ENCODE measurements at regions not wholly inside any gene's neighbourhood (a gene's known extent, or its start where the extent isn't known, plus 50 kb on each side); places are given as distances from the start of the nearest gene placed in this dataset.

DNA sequence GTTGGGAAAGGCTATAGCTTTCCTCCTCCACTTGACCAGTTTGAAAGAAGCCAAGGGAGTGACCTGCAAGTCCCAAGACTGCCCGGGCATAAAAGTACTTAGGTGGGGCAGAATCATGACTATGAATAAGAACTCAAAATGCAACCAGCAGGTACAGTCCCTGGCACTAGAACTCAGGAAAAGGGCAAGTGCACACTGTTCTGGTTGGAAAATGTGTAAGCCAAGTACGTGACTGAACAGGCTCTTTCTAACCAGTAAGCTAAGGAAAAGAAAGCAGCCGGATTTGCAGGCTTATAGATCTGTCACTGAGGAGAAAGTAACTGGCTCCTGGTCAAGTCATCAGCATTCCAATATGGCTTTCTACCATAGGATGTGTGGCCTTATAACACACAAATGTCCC, 101.2 kb upstream of the SLC4A7 start:
- TF ChIP-seq EZH2phosphoT487 (IDR thresholded peaks at IDR 0.05; ENCODE audit: borderline replicate concordance) = no peak
- TF ChIP-seq, protein P1, sequence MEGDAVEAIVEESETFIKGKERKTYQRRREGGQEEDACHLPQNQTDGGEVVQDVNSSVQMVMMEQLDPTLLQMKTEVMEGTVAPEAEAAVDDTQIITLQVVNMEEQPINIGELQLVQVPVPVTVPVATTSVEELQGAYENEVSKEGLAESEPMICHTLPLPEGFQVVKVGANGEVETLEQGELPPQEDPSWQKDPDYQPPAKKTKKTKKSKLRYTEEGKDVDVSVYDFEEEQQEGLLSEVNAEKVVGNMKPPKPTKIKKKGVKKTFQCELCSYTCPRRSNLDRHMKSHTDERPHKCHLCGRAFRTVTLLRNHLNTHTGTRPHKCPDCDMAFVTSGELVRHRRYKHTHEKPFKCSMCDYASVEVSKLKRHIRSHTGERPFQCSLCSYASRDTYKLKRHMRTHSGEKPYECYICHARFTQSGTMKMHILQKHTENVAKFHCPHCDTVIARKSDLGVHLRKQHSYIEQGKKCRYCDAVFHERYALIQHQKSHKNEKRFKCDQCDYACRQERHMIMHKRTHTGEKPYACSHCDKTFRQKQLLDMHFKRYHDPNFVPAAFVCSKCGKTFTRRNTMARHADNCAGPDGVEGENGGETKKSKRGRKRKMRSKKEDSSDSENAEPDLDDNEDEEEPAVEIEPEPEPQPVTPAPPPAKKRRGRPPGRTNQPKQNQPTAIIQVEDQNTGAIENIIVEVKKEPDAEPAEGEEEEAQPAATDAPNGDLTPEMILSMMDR (conservative IDR thresholded peaks at IDR 0.05; ENCODE audit: low read length) = no peak
- no peak overlapping the region for H2AFZ ChIP-seq (ENCODE audit: low read length)

DNA sequence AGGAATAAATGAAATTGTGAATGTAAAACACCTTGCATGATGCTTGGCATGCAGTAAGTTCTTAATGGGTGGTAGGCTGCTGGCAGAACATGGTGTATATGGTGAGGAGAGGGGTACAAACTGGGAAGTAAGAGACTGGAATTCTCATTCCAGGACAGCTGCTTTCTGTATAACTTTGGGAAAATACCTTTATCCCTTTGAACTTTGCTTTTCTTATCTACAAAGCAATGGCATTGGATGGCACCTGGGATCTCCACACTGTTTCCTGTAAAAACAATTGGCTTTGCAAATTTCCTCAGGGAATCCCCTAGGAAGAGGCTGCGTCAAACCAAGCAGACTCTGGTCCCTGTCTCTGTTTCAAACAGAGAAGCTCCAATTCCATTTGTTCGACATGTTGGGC, 100.7 kb upstream of the SLC4A7 start:
- H3K9ac ChIP-seq (ENCODE audit: low read depth, low read length, poor library complexity, severe bottlenecking) = no peak overlapping the region
- H3K79me2 ChIP-seq (ENCODE audit: insufficient read depth, low read length) = no peaks in the 10 kb centered on the region
- TF ChIP-seq, protein P1 (conservative IDR thresholded peaks at IDR 0.05; ENCODE audit: low read length) = no peak
- TF ChIP-seq EZH2phosphoT487 (IDR thresholded peaks at IDR 0.05; ENCODE audit: borderline replicate concordance) = no peak
- no peak overlapping the region for H3K4me2 ChIP-seq (ENCODE audit: low read depth, low read length, poor library complexity, severe bottlenecking)
- no peaks in the 10 kb centered on the region for H3K9me2 ChIP-seq (replicated peaks; ENCODE audit: low read depth, low read length)
- H4K20me1 ChIP-seq (ENCODE audit: insufficient read depth, low read length, poor library complexity, severe bottlenecking) = no peaks in the 10 kb centered on the region
- H3K27me3 ChIP-seq (ENCODE audit: insufficient read depth, low read length, poor library complexity, severe bottlenecking) = no peaks in the 10 kb centered on the region
- no peaks in the 10 kb centered on the region for H3K9me3 ChIP-seq (ENCODE audit: insufficient read depth, low read depth, low read length)
- no peaks in the 10 kb centered on the region for H3F3A ChIP-seq (ENCODE audit: low read depth)
- no peak overlapping the region for H2AFZ ChIP-seq (ENCODE audit: low read length)
- no peak overlapping the region for H3K4me3 ChIP-seq (ENCODE audit: low read length, poor library complexity, severe bottlenecking)
- H3K36me3 ChIP-seq (ENCODE audit: insufficient read depth, low read length) = no peaks in the 10 kb centered on the region
- no peaks in the 10 kb centered on the region for H3K4me1 ChIP-seq (ENCODE audit: insufficient read depth, low read length, poor library complexity, severe bottlenecking)

More for the DNA sequence above, 101.2 kb upstream of the SLC4A7 start:
- Histone ChIP-seq H3K4me2 (ENCODE audit: low read depth, low read length, poor library complexity, severe bottlenecking) (no peak overlapping the region), H3K9me2 (replicated peaks; ENCODE audit: low read depth, low read length) (no peaks in the 10 kb centered on the region), H3K4me3 (ENCODE audit: low read length, poor library complexity, severe bottlenecking) (no peak overlapping the region), H3K79me2 (ENCODE audit: insufficient read depth, low read length) (no peaks in the 10 kb centered on the region), H3K36me3 (ENCODE audit: insufficient read depth, low read length) (no peaks in the 10 kb centered on the region), H3K4me1 (ENCODE audit: insufficient read depth, low read length, poor library complexity, severe bottlenecking) (peaks cover 4% of the 10 kb centered on the region), H3K27me3 (ENCODE audit: insufficient read depth, low read length, poor library complexity, severe bottlenecking) (no peaks in the 10 kb centered on the region), H4K20me1 (ENCODE audit: insufficient read depth, low read length, poor library complexity, severe bottlenecking) (no peaks in the 10 kb centered on the region), H3F3A (ENCODE audit: low read depth) (no peaks in the 10 kb centered on the region), H3K9ac (ENCODE audit: low read depth, low read length, poor library complexity, severe bottlenecking) (no peak overlapping the region), H3K9me3 (ENCODE audit: insufficient read depth, low read depth, low read length) (no peaks in the 10 kb centered on the region)

- Histone ChIP-seq H3K36me3 (ENCODE audit: insufficient read depth, low read length) (no peaks in the 10 kb centered on the region), H3K4me2 (ENCODE audit: low read depth, low read length, poor library complexity, severe bottlenecking) (no peak overlapping the region), H3K27me3 (ENCODE audit: insufficient read depth, low read length, poor library complexity, severe bottlenecking) (no peaks in the 10 kb centered on the region), H3F3A (ENCODE audit: low read depth) (no peaks in the 10 kb centered on the region), H3K4me3 (ENCODE audit: low read length, poor library complexity, severe bottlenecking) (no peak overlapping the region), H3K79me2 (ENCODE audit: insufficient read depth, low read length) (no peaks in the 10 kb centered on the region), H4K20me1 (ENCODE audit: insufficient read depth, low read length, poor library complexity, severe bottlenecking) (no peaks in the 10 kb centered on the region), H3K9ac (ENCODE audit: low read depth, low read length, poor library complexity, severe bottlenecking) (no peak overlapping the region), H3K9me3 (ENCODE audit: insufficient read depth, low read depth, low read length) (no peaks in the 10 kb centered on the region), H2AFZ (ENCODE audit: low read length) (no peak overlapping the region), H3K4me1 (ENCODE audit: insufficient read depth, low read length, poor library complexity, severe bottlenecking) (no peaks in the 10 kb centered on the region), H3K9me2 (replicated peaks; ENCODE audit: low read depth, low read length) (no peaks in the 10 kb centered on the region)
- TF ChIP-seq, protein P1 (conservative IDR thresholded peaks at IDR 0.05; ENCODE audit: low read length) = no peak
- TF ChIP-seq EZH2phosphoT487 (IDR thresholded peaks at IDR 0.05; ENCODE audit: borderline replicate concordance) = no peak
Observed at GRCh38 chr3:27581852-27582251, 97.7 kb upstream of the SLC4A7 start.
